CD8-positive, alpha-beta memory T cell (primary cell): ENCODE measurements at regions not wholly inside any gene's neighbourhood (a gene's known extent, or its start where the extent isn't known, plus 50 kb on each side); places are given as distances from the start of the nearest gene placed in this dataset.

Experiments used
- CTCF ChIA-PET: fragments of 350-600 bp; sonication (Branson Sonifier 250); formaldehyde crosslinking; loops from one replicate; lab custom pipeline; 2021; ENCODE audit warnings: antibody characterized with exemption; lab: Charles Lee
- POLR2A ChIA-PET: fragments of 350-600 bp; sonication (Branson Sonifier 250); formaldehyde crosslinking; loops from one replicate; lab custom pipeline; 2021; ENCODE audit warnings: antibody characterized with exemption; lab: Charles Lee
- DNase-seq, 5 donors: peaks; one replicate each; pipeline versions ENCODE4 v3.0.0 to v3.0.0-alpha.2; 2020 to 2022; ENCODE audit warnings: mixed read lengths in 1 of 5
- H3K27ac ChIP-seq: one replicate; pipeline ENCODE4 v1.7.0; 2013; ENCODE audit warnings: low read depth, mild to moderate bottlenecking, low read length, moderate library complexity
- H3K27me3 ChIP-seq: 2 replicates; pipeline ENCODE4 v1.7.0; 2013; ENCODE audit warnings: low read length, mild to moderate bottlenecking; ENCODE audit not compliant: insufficient read depth, poor library complexity, severe bottlenecking
- H3K36me3 ChIP-seq: 2 replicates; pipeline ENCODE4 v1.7.0; 2013; ENCODE audit warnings: mild to moderate bottlenecking, low read length, moderate library complexity; ENCODE audit not compliant: insufficient read depth
- H3K4me1 ChIP-seq: 2 replicates; pipeline ENCODE4 v1.7.0; 2013; ENCODE audit warnings: mild to moderate bottlenecking, low read length, moderate library complexity; ENCODE audit not compliant: insufficient read depth
- H3K4me3 ChIP-seq: 2 replicates; pipeline ENCODE4 v1.7.0; 2013; ENCODE audit warnings: mild to moderate bottlenecking, low read length
- H3K9me3 ChIP-seq: 2 replicates; pipeline ENCODE4 v1.7.0; 2013; ENCODE audit warnings: mild to moderate bottlenecking, low read length
- H3K27ac Mint-ChIP-seq, 8 donors: one replicate each; pipeline ENCODE4 v1.8.0; 2020 to 2021; ENCODE audit warnings: mixed read lengths in 8 of 8, mild to moderate bottlenecking in 6 of 8, inconsistent platforms in 3 of 8, moderate library complexity in 3 of 8
- H3K27me3 Mint-ChIP-seq, 2 donors: one replicate each; pipeline ENCODE4 v1.8.0; 2020 to 2021; ENCODE audit warnings: mixed read lengths in 2 of 2, mild to moderate bottlenecking in 1 of 2, moderate library complexity in 1 of 2
- H3K36me3 Mint-ChIP-seq, 3 donors: one replicate each; pipeline ENCODE4 v1.8.0; 2020 to 2021; ENCODE audit warnings: mixed read lengths in 3 of 3, inconsistent platforms in 1 of 3, mild to moderate bottlenecking in 1 of 3
- H3K4me1 Mint-ChIP-seq, 3 donors: one replicate each; pipeline ENCODE4 v1.8.0; 2020 to 2021; ENCODE audit warnings: mixed read lengths in 3 of 3, inconsistent platforms in 1 of 3, mild to moderate bottlenecking in 1 of 3
- H3K4me3 Mint-ChIP-seq, 7 donors: one replicate each; pipeline ENCODE4 v1.8.0; 2020 to 2021; ENCODE audit warnings: mixed read lengths in 7 of 7, mild to moderate bottlenecking in 6 of 7, moderate library complexity in 4 of 7, inconsistent platforms in 2 of 7
- H3K9me3 Mint-ChIP-seq, 5 donors: one replicate each; pipeline ENCODE4 v1.8.0; 2020 to 2022; ENCODE audit warnings: mixed read lengths in 5 of 5, mild to moderate bottlenecking in 3 of 5, moderate library complexity in 2 of 5, inconsistent platforms in 1 of 5

DNA sequence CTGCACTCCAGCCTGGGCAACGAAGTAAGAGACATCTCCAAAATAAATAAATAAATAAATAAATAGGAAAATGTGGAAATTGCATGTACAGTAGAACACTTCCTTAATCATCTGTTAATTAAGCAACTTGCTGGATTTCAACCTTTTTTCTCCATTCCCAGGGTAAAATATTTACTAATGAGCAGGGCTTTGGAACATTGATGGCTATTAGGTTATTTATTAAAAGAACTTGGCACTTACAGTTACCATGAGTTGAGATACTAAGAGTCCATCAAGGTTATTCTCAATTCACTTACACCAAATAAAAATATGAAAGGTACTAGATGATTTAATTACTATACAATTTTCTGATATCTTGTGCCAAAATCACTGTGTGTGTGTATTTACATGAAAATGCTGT is 607.1 kb downstream of the PCDH18 start:
- peaks cover 9 to 13% (median 11%) of the 10 kb centered on the region in 5 donors for H3K9me3 Mint-ChIP-seq
- CTCF ChIA-PET: no interaction called here
- no peaks in the 10 kb centered on the region for H3K27me3 Mint-ChIP-seq

GRCh38 chr4:136922066-136922465 is 610.2 kb downstream of the PCDH18 start:
- Histone ChIP-seq H3K27ac (no peak overlapping the region), H3K27me3 (no peaks in the 10 kb centered on the region), H3K9me3 (no peaks in the 10 kb centered on the region), H3K4me1 (no peaks in the 10 kb centered on the region), H3K36me3 (no peaks in the 10 kb centered on the region), H3K4me3 (no peak overlapping the region)
- no peak for DNase-seq
- peaks cover 0 to 7% (median 4%) of the 10 kb centered on the region in 5 donors for H3K9me3 Mint-ChIP-seq
- H3K4me3 Mint-ChIP-seq: no peak overlapping the region
- no peak overlapping the region for H3K27ac Mint-ChIP-seq
- no peaks in the 10 kb centered on the region for H3K27me3 Mint-ChIP-seq
- POLR2A ChIA-PET: no interaction called here
- CTCF ChIA-PET: no interaction called here
- H3K4me1 Mint-ChIP-seq: no peaks in the 10 kb centered on the region
- no peaks in the 10 kb centered on the region for H3K36me3 Mint-ChIP-seq

More for the DNA sequence above, 607.1 kb downstream of the PCDH18 start:
- Histone ChIP-seq H3K4me3 (no peak overlapping the region), H3K36me3 (no peaks in the 10 kb centered on the region), H3K27ac (no peak overlapping the region), H3K4me1 (no peaks in the 10 kb centered on the region), H3K9me3 (no peaks in the 10 kb centered on the region), H3K27me3 (no peaks in the 10 kb centered on the region)
- Mint-ChIP-seq H3K27ac (no peak overlapping the region), H3K4me1 (no peaks in the 10 kb centered on the region), H3K4me3 (no peak overlapping the region), H3K36me3 (no peaks in the 10 kb centered on the region)
- DNase-seq: no peak
- POLR2A ChIA-PET: no interaction called here

DNA sequence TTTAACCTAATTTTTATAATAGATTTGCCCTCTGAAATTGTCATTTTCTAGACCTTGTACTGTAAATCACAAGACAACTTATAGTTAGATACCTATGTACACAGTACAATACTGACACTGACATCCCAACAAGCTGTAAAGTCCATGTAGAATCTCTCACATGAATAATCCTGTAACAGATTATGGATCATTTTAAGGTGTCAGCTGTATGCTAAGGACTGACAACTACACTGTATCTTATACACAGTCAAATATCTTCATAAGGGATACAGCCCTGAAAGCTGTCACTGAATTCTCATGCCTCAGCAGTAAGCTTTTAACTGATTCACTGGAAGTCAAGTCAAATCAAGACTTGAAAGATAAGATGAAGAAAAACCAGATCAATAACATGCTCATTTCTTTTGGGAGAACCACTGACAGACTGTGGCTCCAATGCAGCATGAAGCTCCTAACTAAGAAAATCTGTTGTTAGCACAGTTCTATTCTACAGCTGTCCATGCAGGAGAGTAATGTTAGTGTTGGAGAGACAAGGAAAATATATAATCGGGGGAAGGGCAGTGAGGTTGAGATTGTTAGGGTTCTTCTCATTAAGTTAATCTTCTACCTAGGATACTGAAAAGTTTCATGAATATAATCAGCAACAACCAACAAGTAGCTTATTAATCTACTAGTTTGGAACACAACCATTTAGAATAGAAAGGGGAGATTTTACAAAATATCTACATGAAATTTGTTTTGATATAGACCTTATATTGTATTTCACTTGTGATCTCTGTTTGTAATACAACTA is 612.0 kb downstream of the PCDH18 start:
- Histone ChIP-seq H3K27me3 (no peaks in the 10 kb centered on the region), H3K36me3 (no peaks in the 10 kb centered on the region), H3K9me3 (no peaks in the 10 kb centered on the region), H3K4me1 (no peaks in the 10 kb centered on the region), H3K27ac (no peak overlapping the region), H3K4me3 (no peak overlapping the region)
- ChIA-PET POLR2A (no interaction called here), CTCF (no interaction called here)
- Mint-ChIP-seq H3K27me3 (no peaks in the 10 kb centered on the region), H3K9me3 (peaks cover 0 to 9% (median 2%) of the 10 kb centered on the region in 5 donors), H3K4me1 (no peaks in the 10 kb centered on the region), H3K36me3 (no peaks in the 10 kb centered on the region), H3K4me3 (no peak overlapping the region), H3K27ac (no peak overlapping the region)
- no peak for DNase-seq

GRCh38 chr4:136918772-136919171 is 613.5 kb downstream of the PCDH18 start:
- POLR2A ChIA-PET: no interaction called here
- Histone ChIP-seq H3K36me3 (no peaks in the 10 kb centered on the region), H3K27me3 (no peaks in the 10 kb centered on the region), H3K27ac (no peak overlapping the region), H3K9me3 (no peaks in the 10 kb centered on the region), H3K4me3 (no peak overlapping the region), H3K4me1 (no peaks in the 10 kb centered on the region)
- H3K9me3 Mint-ChIP-seq: peaks cover 0 to 9% (median 2%) of the 10 kb centered on the region in 5 donors
- CTCF ChIA-PET: no interaction called here
- no peaks in the 10 kb centered on the region for H3K4me1 Mint-ChIP-seq
- no peak overlapping the region for H3K4me3 Mint-ChIP-seq
- no peak for DNase-seq
- H3K36me3 Mint-ChIP-seq: no peaks in the 10 kb centered on the region
- H3K27me3 Mint-ChIP-seq: no peaks in the 10 kb centered on the region
- no peak overlapping the region for H3K27ac Mint-ChIP-seq

- Mint-ChIP-seq H3K27ac (no peak overlapping the region), H3K27me3 (no peaks in the 10 kb centered on the region), H3K4me3 (no peak overlapping the region), H3K9me3 (peaks cover 0 to 15% (median 3%) of the 10 kb centered on the region in 5 donors), H3K4me1 (no peaks in the 10 kb centered on the region), H3K36me3 (no peaks in the 10 kb centered on the region)
- H3K36me3 ChIP-seq: no peaks in the 10 kb centered on the region
- H3K27ac ChIP-seq: no peak overlapping the region
- ChIA-PET CTCF (no interaction called here), POLR2A (no interaction called here)
- H3K27me3 ChIP-seq: no peaks in the 10 kb centered on the region
- H3K4me3 ChIP-seq: no peak overlapping the region
- no peaks in the 10 kb centered on the region for H3K4me1 ChIP-seq
- H3K9me3 ChIP-seq: no peaks in the 10 kb centered on the region
- DNase-seq: no peak
Measured at GRCh38 chr4:136917312-136918110, 614.8 kb downstream of the PCDH18 start.

GRCh38 chr4:136909626-136910025 is 622.7 kb downstream of the PCDH18 start:
- H3K4me1 ChIP-seq: no peaks in the 10 kb centered on the region
- no peaks in the 10 kb centered on the region for H3K27me3 Mint-ChIP-seq
- no peak overlapping the region for H3K27ac Mint-ChIP-seq
- H3K27ac ChIP-seq: no peak overlapping the region
- H3K9me3 ChIP-seq: no peaks in the 10 kb centered on the region
- DNase-seq: no peak
- H3K4me3 ChIP-seq: no peak overlapping the region
- H3K27me3 ChIP-seq: no peaks in the 10 kb centered on the region
- no peaks in the 10 kb centered on the region for H3K4me1 Mint-ChIP-seq
- H3K9me3 Mint-ChIP-seq: peaks cover 0 to 22% (median 4%) of the 10 kb centered on the region in 5 donors
- no peak overlapping the region for H3K4me3 Mint-ChIP-seq
- CTCF ChIA-PET: no interaction called here
- H3K36me3 Mint-ChIP-seq: no peaks in the 10 kb centered on the region
- no peaks in the 10 kb centered on the region for H3K36me3 ChIP-seq
- POLR2A ChIA-PET: no interaction called here

- Mint-ChIP-seq H3K4me1 (no peaks in the 10 kb centered on the region), H3K9me3 (peaks cover 0 to 29% (median 4%) of the 10 kb centered on the region in 5 donors), H3K36me3 (no peaks in the 10 kb centered on the region), H3K27ac (no peak overlapping the region), H3K27me3 (no peaks in the 10 kb centered on the region), H3K4me3 (no peak overlapping the region)
- no peaks in the 10 kb centered on the region for H3K4me1 ChIP-seq
- no peaks in the 10 kb centered on the region for H3K27me3 ChIP-seq
- no peaks in the 10 kb centered on the region for H3K36me3 ChIP-seq
- DNase-seq: no peak
- ChIA-PET POLR2A (no interaction called here), CTCF (no interaction called here)
- no peak overlapping the region for H3K27ac ChIP-seq
- H3K4me3 ChIP-seq: no peak overlapping the region
- H3K9me3 ChIP-seq: no peaks in the 10 kb centered on the region
Measured at GRCh38 chr4:136908122-136908521, 624.2 kb downstream of the PCDH18 start.

- Mint-ChIP-seq H3K36me3 (no peaks in the 10 kb centered on the region), H3K27ac (no peak overlapping the region), H3K27me3 (no peaks in the 10 kb centered on the region), H3K4me3 (no peak overlapping the region), H3K9me3 (peaks cover 0 to 20% (median 0%) of the 10 kb centered on the region in 5 donors), H3K4me1 (no peaks in the 10 kb centered on the region)
- Histone ChIP-seq H3K27ac (no peak overlapping the region), H3K36me3 (no peaks in the 10 kb centered on the region), H3K27me3 (no peaks in the 10 kb centered on the region), H3K4me1 (no peaks in the 10 kb centered on the region), H3K9me3 (no peaks in the 10 kb centered on the region), H3K4me3 (no peak overlapping the region)
- DNase-seq: no peak
- ChIA-PET CTCF (no interaction called here), POLR2A (no interaction called here)
Measured at GRCh38 chr4:136900696-136901095, 631.6 kb downstream of the PCDH18 start.
